ENCODE measurements at regions not wholly inside any gene's neighbourhood (a gene's known extent, or its start where the extent isn't known, plus 50 kb on each side); places are given as distances from the start of the nearest gene placed in this dataset.
"Not testable (repeated sequence)": the region's sequence is repeated elsewhere in the genome, so short reads cannot be mapped to it uniquely, and the experiment has no call there.

- DNase-seq = no peak
Observed at GRCh38 chr6:103870970-103871369, 988.7 kb downstream of the HACE1 start.

DNA sequence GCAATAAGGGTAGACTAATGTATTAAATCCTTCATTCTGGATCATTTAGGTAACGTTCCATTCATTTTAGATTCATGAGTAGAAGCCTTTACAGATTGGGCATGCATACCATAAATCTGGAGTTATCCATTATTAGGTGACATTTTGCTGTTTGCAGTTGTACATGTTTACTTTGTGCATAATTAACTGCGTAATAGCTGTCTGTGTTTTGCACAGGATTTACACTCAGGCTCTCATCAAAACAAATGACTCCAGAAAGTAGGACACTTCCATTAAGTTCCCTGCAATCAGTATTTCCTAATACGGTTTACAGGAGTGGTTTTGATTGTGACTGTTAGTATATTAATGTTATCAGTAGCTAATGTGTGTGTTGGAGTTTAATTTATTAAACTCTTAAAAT lies 997.4 kb downstream of the HACE1 start:
- no peak for DNase-seq

DNA sequence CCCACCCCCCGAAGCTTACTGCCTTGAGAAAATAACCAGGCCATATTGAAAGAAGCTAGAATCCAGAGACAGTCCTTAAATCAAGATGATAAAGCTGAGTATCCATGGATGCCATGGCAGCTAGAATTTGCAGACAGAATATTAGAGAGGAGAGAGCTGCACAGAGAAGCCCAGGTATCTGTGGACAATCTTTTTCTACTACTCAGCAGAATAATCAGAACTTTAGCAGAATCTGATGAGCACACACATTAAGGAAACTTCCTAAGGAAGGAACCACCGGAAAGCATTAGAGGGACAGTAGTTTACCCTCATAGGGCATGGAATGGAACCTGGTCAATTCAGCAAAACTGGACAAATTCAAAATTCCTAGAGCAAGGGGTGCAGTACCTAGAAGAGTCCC lies 1001.7 kb downstream of the HACE1 start:
- no peak for DNase-seq

DNA sequence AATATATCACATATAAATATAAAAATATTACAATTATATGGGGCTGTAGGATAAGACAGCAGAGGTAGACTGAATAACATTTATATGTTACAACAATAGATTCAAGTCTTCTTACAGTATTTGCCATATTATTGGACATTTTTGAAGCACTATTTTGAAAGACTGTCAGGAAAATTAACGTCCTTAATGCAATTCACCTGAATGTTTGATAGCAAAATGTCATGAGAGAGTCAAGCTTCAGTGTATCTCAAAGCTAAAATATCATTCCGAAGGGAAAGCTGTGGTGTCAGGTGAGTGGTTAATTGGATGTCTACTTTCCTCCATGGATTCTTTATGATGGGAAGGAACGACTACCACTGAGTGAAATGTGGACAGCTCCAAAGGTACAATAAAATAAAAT lies 1004.0 kb downstream of the HACE1 start:
- no peak for DNase-seq

- DNase-seq = no peak
Observed at GRCh38 chr6:103854059-103854458, 1005.7 kb downstream of the HACE1 start.

DNA sequence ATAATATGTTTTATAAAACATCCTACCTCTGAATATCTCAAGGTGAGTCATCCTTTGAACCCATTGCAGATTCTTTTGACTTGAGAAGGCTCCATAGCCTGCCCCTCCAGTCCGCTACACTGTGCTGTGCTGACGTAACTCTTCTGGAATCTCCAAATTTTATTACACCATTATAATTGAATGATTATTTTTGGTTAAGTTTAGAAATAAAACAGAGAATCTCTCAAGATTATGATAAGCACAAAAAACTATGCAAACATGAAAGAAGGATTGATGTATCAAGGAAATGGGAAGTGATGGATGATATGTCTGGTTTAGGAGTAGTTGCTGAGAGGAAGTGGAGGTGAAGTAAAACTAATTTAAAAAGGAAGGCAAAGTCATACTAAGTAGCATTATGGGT lies 1021.3 kb downstream of the HACE1 start:
- no peak for DNase-seq

DNA sequence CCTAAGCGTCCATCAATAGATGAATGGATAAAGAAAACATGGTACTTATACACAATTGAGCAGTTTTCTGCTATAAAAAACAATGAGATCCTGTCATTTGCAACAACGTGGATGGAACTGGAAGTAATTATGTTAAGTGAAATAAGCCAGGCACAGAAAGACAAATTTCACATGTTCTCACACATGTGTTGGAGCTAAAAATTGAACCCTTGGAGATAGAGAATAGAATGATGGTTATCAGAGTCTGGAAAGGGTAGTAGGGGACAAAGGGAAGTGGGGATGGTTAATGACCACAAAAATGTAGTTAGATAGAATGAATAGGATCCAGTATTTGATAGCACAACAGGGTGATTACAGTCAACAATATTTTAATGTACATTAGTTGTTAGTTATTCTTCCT lies 1033.5 kb downstream of the HACE1 start:
- no peak for DNase-seq

GRCh38 chr6:103820148-103820547 lies 1039.6 kb downstream of the HACE1 start:
- DNase-seq = no peak

- no peak for DNase-seq
Observed at GRCh38 chr6:103819509-103819908, 1040.2 kb downstream of the HACE1 start.

GRCh38 chr6:103812970-103813369 lies 1046.7 kb downstream of the HACE1 start:
- no peak for DNase-seq

GRCh38 chr6:103801901-103802479 lies 1057.7 kb downstream of the HACE1 start:
- DNase-seq = not testable (repeated sequence)

DNA sequence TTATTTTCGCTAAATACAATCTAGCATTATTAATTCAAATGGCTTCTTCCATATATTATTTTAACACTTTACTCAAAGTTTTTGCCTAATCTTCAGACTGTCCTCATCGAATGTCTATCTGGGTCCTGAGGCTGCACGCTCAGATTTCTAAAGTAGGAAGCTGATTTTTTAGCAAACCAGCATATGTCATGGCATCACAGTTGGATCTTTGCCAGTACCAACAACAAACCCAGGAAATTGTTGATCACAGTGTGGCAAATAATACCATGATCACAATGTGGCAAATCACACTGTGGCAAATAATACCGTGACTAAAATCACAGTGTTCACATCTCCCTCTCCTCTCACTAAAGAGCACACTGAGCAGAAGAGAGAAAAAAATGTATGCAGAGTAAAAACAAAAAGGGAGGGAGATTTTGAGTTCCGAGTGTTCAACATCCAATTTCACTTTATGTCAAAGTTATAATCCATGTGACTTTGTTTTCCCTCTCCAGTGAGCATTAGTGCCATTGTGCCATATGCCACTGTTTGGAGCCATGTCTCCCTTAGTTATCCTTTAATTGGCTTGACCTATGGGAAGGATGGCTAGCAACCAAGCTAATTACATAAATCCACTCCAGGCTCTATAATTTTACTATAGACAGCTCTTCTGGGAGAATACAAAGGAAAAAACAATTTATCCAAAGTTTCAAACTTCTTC lies 1059.6 kb downstream of the HACE1 start:
- DNase-seq = no peak

- DNase-seq = no peak
Observed at GRCh38 chr6:103798166-103798565, 1061.6 kb downstream of the HACE1 start.

DNA sequence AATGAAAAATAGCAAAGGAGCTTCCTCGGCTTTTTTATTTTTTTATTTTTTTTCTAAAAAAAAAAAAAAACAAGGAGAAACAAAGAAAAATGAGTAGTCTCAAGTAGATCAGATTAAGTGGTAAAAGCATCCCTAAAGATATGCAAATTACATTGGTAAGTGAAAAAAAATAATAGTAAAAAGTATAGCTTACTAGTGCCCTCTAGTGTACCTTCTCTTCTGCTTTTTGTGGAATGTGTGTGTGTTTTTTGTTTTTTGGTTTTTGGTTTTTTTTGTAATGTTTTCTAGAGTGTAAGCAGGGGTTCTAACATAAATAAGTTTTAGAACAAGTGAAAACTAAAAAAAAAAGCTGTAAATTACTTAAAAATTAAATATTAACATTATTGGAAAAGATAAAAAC lies 1062.0 kb downstream of the HACE1 start:
- no peak for DNase-seq

GRCh38 chr6:103791458-103791857 lies 1068.3 kb downstream of the HACE1 start:
- DNase-seq = no peak

DNA sequence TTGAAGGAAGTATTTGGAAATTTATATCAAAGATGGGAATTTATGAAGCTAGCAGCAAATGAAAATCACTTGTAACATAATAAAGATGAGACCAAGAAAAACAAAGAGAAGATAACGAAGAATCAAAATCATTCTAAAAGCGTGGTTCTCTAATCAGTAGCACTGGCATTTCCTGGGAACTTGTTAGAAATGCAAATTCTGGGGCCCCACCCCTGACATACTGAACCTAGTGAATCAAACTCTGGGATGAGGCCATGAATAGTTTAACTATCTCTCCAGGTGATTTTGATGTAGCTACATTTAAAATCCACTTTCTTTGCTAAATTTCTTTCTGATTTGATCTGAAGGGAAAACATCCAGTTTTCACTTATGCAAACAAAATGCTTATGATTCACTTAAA lies 1075.6 kb downstream of the HACE1 start:
- no peak for DNase-seq

- DNase-seq = no peak
Observed at GRCh38 chr6:103783329-103783728, 1076.4 kb downstream of the HACE1 start.

DNA sequence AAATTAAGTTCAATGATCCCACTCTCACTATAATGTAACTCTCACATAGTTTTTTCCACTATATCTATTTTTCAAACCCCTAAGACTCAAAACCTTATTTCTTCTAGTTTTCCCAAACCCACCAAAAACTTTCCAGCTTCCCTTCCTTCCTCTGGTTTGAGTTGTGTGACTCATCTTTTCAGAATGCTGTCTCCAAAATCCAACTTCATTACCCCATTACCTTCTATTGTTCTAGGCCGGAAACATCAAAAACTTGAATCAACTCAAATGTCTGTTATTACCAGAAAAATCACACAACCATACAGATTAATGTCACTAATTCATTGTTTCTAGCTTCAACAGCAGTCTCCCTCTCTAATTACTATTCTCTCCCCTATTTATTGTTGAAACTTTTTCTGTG lies 1090.3 kb downstream of the HACE1 start:
- no peak for DNase-seq

GRCh38 chr6:103750603-103751002 lies 1109.1 kb downstream of the HACE1 start:
- no peak for DNase-seq

GRCh38 chr6:103734016-103734415 lies 1125.7 kb downstream of the HACE1 start:
- DNase-seq = no peak

GRCh38 chr6:103729658-103730057 lies 1130.1 kb downstream of the HACE1 start:
- DNase-seq = no peak

GRCh38 chr6:103723438-103724322 lies 1136.0 kb downstream of the HACE1 start:
- DNase-seq = no peak

- DNase-seq = no peak
Observed at GRCh38 chr6:103722683-103723082, 1137.0 kb downstream of the HACE1 start.

GRCh38 chr6:103721923-103722322 lies 1137.8 kb downstream of the HACE1 start:
- no peak for DNase-seq
